Ishikawa (cell line): ENCODE measurements at regions not wholly inside any gene's neighbourhood (a gene's known extent, or its start where the extent isn't known, plus 50 kb on each side); places are given as distances from the start of the nearest gene placed in this dataset.

Experiments
- CEBPB ChIP-seq: IDR thresholded peaks from 2 replicates; pipeline ENCODE4 v1.6.1; 2012
- EP300 ChIP-seq: IDR thresholded peaks from 2 replicates; pipeline ENCODE4 v1.6.1; 2012; ENCODE audit warnings: borderline replicate concordance
- RAD21 ChIP-seq: IDR thresholded peaks from 2 replicates; pipeline ENCODE4 v1.6.1; 2012; ENCODE audit warnings: low read depth
- REST ChIP-seq: IDR thresholded peaks from 2 replicates; pipeline ENCODE4 v1.6.1; 2012; ENCODE audit warnings: low read depth, mild to moderate bottlenecking

DNA sequence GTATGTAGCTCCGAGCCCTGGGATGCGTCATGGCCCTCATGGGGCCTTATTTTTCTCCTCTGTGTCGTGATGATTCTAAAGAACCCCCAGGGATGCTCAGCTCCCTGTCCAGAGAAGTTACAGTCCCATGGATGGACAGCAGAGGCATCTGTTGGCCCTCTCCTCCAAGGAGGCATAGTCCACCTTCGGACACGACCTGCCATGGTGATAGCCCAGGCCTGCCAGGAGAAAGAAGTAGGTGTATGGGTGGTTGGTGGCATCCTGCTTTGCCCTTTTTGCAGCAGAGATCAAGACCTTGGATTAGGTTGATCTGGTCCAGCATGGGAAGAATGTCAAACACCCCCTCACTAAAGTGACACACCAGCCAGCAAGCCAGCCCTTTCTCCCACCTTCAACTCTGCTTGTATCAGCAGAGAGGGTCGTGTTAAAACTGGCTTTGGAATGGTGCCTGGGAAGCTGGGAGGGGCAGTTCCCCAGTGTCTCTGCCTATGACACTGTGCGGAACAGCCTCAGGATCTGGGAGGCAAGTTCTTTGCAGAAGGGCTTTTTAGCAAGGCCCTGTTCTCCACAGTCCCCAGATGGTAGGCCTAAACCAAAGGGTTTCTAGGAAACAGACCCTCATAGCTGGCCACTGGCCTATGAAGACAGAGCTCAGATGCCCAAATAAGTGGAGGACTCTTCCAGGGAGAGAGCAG is 259.9 kb upstream of the RPL38 start:
- TF ChIP-seq EP300 (no peak), CEBPB (no peak), REST (no peak), RAD21 (no peak)
